Endodermal cell (in vitro differentiated cells): ENCODE measurements at regions not wholly inside any gene's neighbourhood (a gene's known extent, or its start where the extent isn't known, plus 50 kb on each side); places are given as distances from the start of the nearest gene placed in this dataset.

Experiments used
- DNase-seq: peaks from one replicate; pipeline ENCODE4 v3.0.0-alpha.2; 2017
- H3K27ac ChIP-seq: 2 replicates; pipeline ENCODE4 v1.5.1; 2013; ENCODE audit warnings: mild to moderate bottlenecking, low read depth, low read length, moderate library complexity
- H3K27me3 ChIP-seq: 2 replicates; pipeline ENCODE4 v1.6.1; 2013; ENCODE audit warnings: mild to moderate bottlenecking, low read length, moderate library complexity; ENCODE audit not compliant: insufficient read depth, control insufficient read depth, poor library complexity, severe bottlenecking
- H3K36me3 ChIP-seq: 2 replicates; pipeline ENCODE4 v1.7.0; 2013; ENCODE audit warnings: mild to moderate bottlenecking, low read length, moderate library complexity; ENCODE audit not compliant: control insufficient read depth, insufficient read depth
- H3K4me1 ChIP-seq: one replicate; pipeline ENCODE4 v1.7.0; 2013; ENCODE audit warnings: low read length; ENCODE audit not compliant: control insufficient read depth, insufficient read depth
- H3K4me3 ChIP-seq: 2 replicates; pipeline ENCODE4 v1.5.1; 2013; ENCODE audit warnings: mild to moderate bottlenecking, low read length, moderate library complexity
- H3K9ac ChIP-seq: 2 replicates; pipeline ENCODE4 v1.6.1; 2013; ENCODE audit warnings: mild to moderate bottlenecking, low read length, moderate library complexity; ENCODE audit not compliant: poor library complexity, severe bottlenecking; ENCODE audit errors: extremely low read depth
- H3K9me3 ChIP-seq: 2 replicates; pipeline ENCODE4 v1.6.1; 2013; ENCODE audit warnings: mild to moderate bottlenecking, low read length, moderate library complexity; ENCODE audit not compliant: control insufficient read depth
- H3K27ac Mint-ChIP-seq: 2 replicates; pipeline ENCODE4 v1.8.0; 2020; ENCODE audit warnings: mixed read lengths
- H3K27me3 Mint-ChIP-seq: 2 replicates; pipeline ENCODE4 v1.8.0; 2021; ENCODE audit warnings: mild to moderate bottlenecking, mixed read lengths; ENCODE audit not compliant: insufficient read depth
- H3K36me3 Mint-ChIP-seq: 2 replicates; pipeline ENCODE4 v1.8.0; 2020; ENCODE audit warnings: low read depth, mixed read lengths
- H3K4me1 Mint-ChIP-seq: 2 replicates; pipeline ENCODE4 v1.8.0; 2020; ENCODE audit warnings: mixed read lengths
- H3K4me3 Mint-ChIP-seq: 2 replicates; pipeline ENCODE4 v1.8.0; 2020; ENCODE audit warnings: mild to moderate bottlenecking, moderate library complexity, mixed read lengths
- H3K9me3 Mint-ChIP-seq: 2 replicates; pipeline ENCODE4 v1.8.0; 2020; ENCODE audit warnings: mild to moderate bottlenecking, mixed read lengths
- WGBS, 2 experiments: methylation state at CpG; one replicate each; pipeline versions ENCODE4 v1.1.5 to v1.1.7; 2013; ENCODE audit warnings: missing lambda C conversion rate in 2 of 2, mixed read lengths in 1 of 2; ENCODE audit not compliant: insufficient coverage in 1 of 2, insufficient read length in 1 of 2; 5-methylcytosine and 5-hydroxymethylcytosine counted together
- TF ChIP-seq, protein P1 (sequence below): fragments of 200-600 bp; sonication (generic); conservative IDR thresholded peaks from 2 replicates; pipeline ENCODE4 v1.5.0; 2021; ENCODE audit warnings: antibody characterized with exemption, mild to moderate bottlenecking

DNA sequence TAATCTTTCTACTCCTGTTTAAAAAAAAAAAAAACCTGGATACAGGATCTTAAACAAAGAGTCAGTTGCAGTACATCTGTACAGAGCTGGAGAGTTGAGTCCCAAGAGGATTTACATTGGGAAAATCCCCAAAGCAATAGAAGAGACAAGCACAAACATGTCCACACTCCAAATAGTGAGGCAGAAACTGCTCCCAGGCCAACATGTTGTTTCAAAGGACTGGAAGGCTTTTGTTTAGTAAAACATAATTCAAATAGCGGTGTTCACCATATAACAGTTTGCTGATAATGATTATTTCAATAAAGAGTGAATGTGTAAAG, 425.4 kb downstream of the ADGRL2 start:
- no peak overlapping the region for H3K27ac Mint-ChIP-seq
- no peaks in the 10 kb centered on the region for H3K27me3 ChIP-seq
- WGBS, 2 experiments = 83% methylated on average over 1 of the region's 1 CpG; no CpG with 5 or more reads in 1 of the 2 experiments
- H3K9me3 Mint-ChIP-seq = no peaks in the 10 kb centered on the region
- H3K4me1 ChIP-seq = peaks cover 3% of the 10 kb centered on the region
- H3K27ac ChIP-seq = no peak overlapping the region
- H3K9ac ChIP-seq = no peak overlapping the region
- H3K9me3 ChIP-seq = no peaks in the 10 kb centered on the region
- H3K4me3 Mint-ChIP-seq = no peak overlapping the region
- TF ChIP-seq, protein P1, sequence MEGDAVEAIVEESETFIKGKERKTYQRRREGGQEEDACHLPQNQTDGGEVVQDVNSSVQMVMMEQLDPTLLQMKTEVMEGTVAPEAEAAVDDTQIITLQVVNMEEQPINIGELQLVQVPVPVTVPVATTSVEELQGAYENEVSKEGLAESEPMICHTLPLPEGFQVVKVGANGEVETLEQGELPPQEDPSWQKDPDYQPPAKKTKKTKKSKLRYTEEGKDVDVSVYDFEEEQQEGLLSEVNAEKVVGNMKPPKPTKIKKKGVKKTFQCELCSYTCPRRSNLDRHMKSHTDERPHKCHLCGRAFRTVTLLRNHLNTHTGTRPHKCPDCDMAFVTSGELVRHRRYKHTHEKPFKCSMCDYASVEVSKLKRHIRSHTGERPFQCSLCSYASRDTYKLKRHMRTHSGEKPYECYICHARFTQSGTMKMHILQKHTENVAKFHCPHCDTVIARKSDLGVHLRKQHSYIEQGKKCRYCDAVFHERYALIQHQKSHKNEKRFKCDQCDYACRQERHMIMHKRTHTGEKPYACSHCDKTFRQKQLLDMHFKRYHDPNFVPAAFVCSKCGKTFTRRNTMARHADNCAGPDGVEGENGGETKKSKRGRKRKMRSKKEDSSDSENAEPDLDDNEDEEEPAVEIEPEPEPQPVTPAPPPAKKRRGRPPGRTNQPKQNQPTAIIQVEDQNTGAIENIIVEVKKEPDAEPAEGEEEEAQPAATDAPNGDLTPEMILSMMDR = no peak
- no peaks in the 10 kb centered on the region for H3K27me3 Mint-ChIP-seq
- H3K36me3 ChIP-seq = no peaks in the 10 kb centered on the region
- no peak for DNase-seq
- H3K4me3 ChIP-seq = no peak overlapping the region
- no peaks in the 10 kb centered on the region for H3K36me3 Mint-ChIP-seq
- peaks cover 12% of the 10 kb centered on the region for H3K4me1 Mint-ChIP-seq

DNA sequence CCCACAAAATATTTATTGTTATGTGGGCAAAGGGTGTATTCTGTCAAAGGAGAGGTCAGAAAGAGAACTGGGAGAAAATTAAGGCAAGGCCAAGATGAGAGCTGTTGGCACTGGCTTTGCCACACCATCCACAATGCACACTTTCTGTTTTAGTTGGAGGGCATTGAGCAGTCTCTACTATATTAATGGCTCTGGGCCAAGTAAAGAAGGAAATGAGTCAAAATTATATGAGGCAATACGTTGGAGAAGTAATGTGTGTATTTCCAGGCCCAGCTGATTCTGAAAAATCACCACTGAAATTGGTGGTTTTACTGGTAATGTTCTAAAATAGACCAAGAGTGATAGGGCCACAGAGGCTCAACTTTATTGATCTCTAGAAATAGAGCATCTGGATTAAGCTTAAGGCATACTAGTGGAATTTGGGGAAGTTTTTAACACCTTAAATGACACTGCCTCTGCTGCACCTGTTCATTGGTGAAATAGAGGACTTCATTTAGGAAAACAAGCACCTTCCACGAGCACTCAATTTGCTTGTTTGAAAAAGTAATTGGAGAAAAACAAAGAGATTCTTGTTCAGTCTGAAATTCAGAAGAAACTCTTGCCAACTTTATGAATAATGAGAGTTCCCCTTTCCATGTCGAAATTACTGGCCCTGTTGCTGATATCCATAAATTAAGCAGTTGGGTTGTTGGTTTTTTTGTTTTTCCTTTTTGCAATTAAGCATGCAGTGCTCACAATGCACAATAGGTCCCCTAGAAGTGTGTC, 424.9 kb downstream of the ADGRL2 start:
- no peak overlapping the region for H3K9ac ChIP-seq
- no peaks in the 10 kb centered on the region for H3K9me3 ChIP-seq
- H3K27me3 ChIP-seq = no peaks in the 10 kb centered on the region
- TF ChIP-seq, protein P1 = no peak
- H3K27me3 Mint-ChIP-seq = no peaks in the 10 kb centered on the region
- H3K27ac ChIP-seq = no peak overlapping the region
- H3K9me3 Mint-ChIP-seq = no peaks in the 10 kb centered on the region
- no peaks in the 10 kb centered on the region for H3K36me3 Mint-ChIP-seq
- no peak for DNase-seq
- H3K4me1 ChIP-seq = peaks cover 3% of the 10 kb centered on the region
- H3K4me3 Mint-ChIP-seq = no peak overlapping the region
- WGBS, 2 experiments = 89 to 90% methylated on average over 2 to 3 of the region's 3 CpGs
- H3K27ac Mint-ChIP-seq = no peak overlapping the region
- peaks cover 12% of the 10 kb centered on the region for H3K4me1 Mint-ChIP-seq
- no peak overlapping the region for H3K4me3 ChIP-seq
- no peaks in the 10 kb centered on the region for H3K36me3 ChIP-seq

DNA sequence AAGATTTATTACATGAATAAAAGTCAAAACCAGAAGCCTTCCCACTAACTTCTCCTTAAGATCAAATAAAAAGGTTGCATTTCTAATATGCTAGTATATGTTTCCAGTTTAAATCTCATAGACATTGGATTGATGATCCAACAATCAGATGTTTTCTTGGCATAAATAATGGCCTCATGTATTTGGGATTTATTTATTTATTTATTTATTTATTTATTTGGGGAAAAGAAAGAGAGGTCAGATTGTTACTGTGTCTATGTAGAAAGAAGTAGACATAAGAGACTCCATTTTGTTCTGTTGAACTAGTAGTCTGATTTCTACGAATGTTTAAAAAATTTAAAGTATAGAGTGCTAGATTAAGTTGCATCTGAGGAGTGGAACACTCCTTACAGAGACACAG, 422.4 kb downstream of the ADGRL2 start:
- H3K4me1 ChIP-seq = peaks cover 3% of the 10 kb centered on the region
- no peak for DNase-seq
- H3K27me3 ChIP-seq = no peaks in the 10 kb centered on the region
- no peak overlapping the region for H3K27ac ChIP-seq
- TF ChIP-seq, protein P1 = no peak
- Mint-ChIP-seq H3K4me1 (peaks cover 12% of the 10 kb centered on the region), H3K27me3 (no peaks in the 10 kb centered on the region), H3K9me3 (no peaks in the 10 kb centered on the region), H3K27ac (no peak overlapping the region), H3K4me3 (no peak overlapping the region), H3K36me3 (no peaks in the 10 kb centered on the region)
- H3K9me3 ChIP-seq = no peaks in the 10 kb centered on the region
- H3K36me3 ChIP-seq = no peaks in the 10 kb centered on the region
- H3K4me3 ChIP-seq = no peak overlapping the region
- no peak overlapping the region for H3K9ac ChIP-seq
- WGBS, 2 experiments = 75% methylated on average over 1 of the region's 1 CpG; no CpG with 5 or more reads in 1 of the 2 experiments
